Neural progenitor cell (in vitro differentiated cells): ENCODE measurements at regions not wholly inside any gene's neighbourhood (a gene's known extent, or its start where the extent isn't known, plus 50 kb on each side); places are given as distances from the start of the nearest gene placed in this dataset.

ENCODE experiments used
- CTCF ChIP-seq: fragments of 200-600 bp; sonication (generic); IDR thresholded peaks from 2 replicates; pipeline ENCODE4 v1.5.1; 2017; ENCODE audit warnings: antibody characterized with exemption, mild to moderate bottlenecking
- EZH2 ChIP-seq: fragments of 200-600 bp; sonication (generic); IDR thresholded peaks from 2 replicates; pipeline ENCODE4 v1.6.1; 2017; ENCODE audit warnings: antibody characterized with exemption, mild to moderate bottlenecking, moderate library complexity
- EZH2phosphoT487 ChIP-seq: fragments of 200-600 bp; sonication (generic); IDR thresholded peaks from 2 replicates; pipeline ENCODE4 v1.6.1; 2017; ENCODE audit warnings: antibody characterized with exemption

DNA sequence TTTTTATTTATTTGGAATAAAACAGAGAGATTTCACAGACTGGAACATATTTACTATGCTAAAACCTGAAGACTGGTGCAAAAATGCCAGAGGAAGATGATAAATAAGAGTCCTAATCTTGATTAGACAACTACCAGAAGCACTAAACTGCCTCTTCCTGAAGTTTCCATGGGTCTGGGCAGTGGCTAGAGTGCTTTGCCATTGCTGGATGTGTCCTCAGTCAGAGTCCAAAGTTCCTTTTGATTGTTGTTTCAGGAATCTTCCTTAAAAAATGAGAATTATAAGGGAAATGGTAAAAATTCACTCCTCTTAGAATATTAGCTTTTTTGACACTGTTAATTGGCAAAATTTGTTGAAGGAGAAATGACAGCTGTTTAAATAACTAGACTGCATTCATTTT, 86.3 kb upstream of the AHR start:
- TF ChIP-seq CTCF = no peak
- TF ChIP-seq EZH2 = no peak
- TF ChIP-seq EZH2phosphoT487 = no peak
